GM12875 (cell line): ENCODE measurements at regions not wholly inside any gene's neighbourhood (a gene's known extent, or its start where the extent isn't known, plus 50 kb on each side); places are given as distances from the start of the nearest gene placed in this dataset.

Source experiments
- H3K4me3 ChIP-seq: one replicate; pipeline ENCODE4 v1.5.1; 2011; ENCODE audit warnings: low read depth, low read length, control low read depth
- CTCF ChIP-seq: IDR thresholded peaks from 2 replicates; pipeline ENCODE4 v1.5.1; 2011; ENCODE audit warnings: low read depth, mild to moderate bottlenecking, control low read depth, inconsistent platforms, low read length, moderate library complexity, borderline replicate concordance; ENCODE audit not compliant: insufficient read depth

- TF ChIP-seq CTCF = no peak
- H3K4me3 ChIP-seq = no peak overlapping the region
These were observed 139.2 kb upstream of the C1orf21 start for GRCh38 chr1:184247671-184248070.

- H3K4me3 ChIP-seq = no peak overlapping the region
- no peak for TF ChIP-seq CTCF
These were observed 132.9 kb upstream of the C1orf21 start for GRCh38 chr1:184253921-184254320.

GRCh38 chr1:184254849-184255248 lies 132.0 kb upstream of the C1orf21 start:
- H3K4me3 ChIP-seq = no peak overlapping the region
- TF ChIP-seq CTCF = no peak

- no peak for TF ChIP-seq CTCF
These were observed 131.3 kb upstream of the C1orf21 start for GRCh38 chr1:184255560-184255959.

GRCh38 chr1:184257873-184258272 lies 129.0 kb upstream of the C1orf21 start:
- no peak for TF ChIP-seq CTCF
- no peak overlapping the region for H3K4me3 ChIP-seq

More at GRCh38 chr1:184255560-184255959, 131.3 kb upstream of the C1orf21 start:
- no peak overlapping the region for H3K4me3 ChIP-seq

GRCh38 chr1:184258525-184258924 lies 128.3 kb upstream of the C1orf21 start:
- TF ChIP-seq CTCF = no peak

GRCh38 chr1:184260382-184260781 lies 126.4 kb upstream of the C1orf21 start:
- no peak overlapping the region for H3K4me3 ChIP-seq
- TF ChIP-seq CTCF = no peak

More at GRCh38 chr1:184258525-184258924, 128.3 kb upstream of the C1orf21 start:
- H3K4me3 ChIP-seq = no peak overlapping the region
